Duodenal mucosa (tissue), 2 donors: ENCODE measurements at regions not wholly inside any gene's neighbourhood (a gene's known extent, or its start where the extent isn't known, plus 50 kb on each side); places are given as distances from the start of the nearest gene placed in this dataset.

Experiments used
- H3K27ac ChIP-seq: one replicate; pipeline ENCODE4 v1.7.0; 2013; ENCODE audit warnings: low read depth, low read length
- H3K27me3 ChIP-seq, 2 donors: one replicate each; pipeline ENCODE4 v1.7.0; 2013; ENCODE audit warnings: low read length in 2 of 2, control low read depth in 1 of 2; ENCODE audit not compliant: insufficient read depth in 2 of 2, control insufficient read depth in 1 of 2
- H3K36me3 ChIP-seq, 2 donors: one replicate each; pipeline ENCODE4 v1.7.0; 2013; ENCODE audit warnings: low read length in 2 of 2, control low read depth in 1 of 2; ENCODE audit not compliant: insufficient read depth in 2 of 2, control insufficient read depth in 1 of 2
- H3K4me1 ChIP-seq, 2 donors: one replicate each; pipeline ENCODE4 v1.7.0; 2013; ENCODE audit warnings: low read length in 2 of 2, control low read depth in 1 of 2; ENCODE audit not compliant: insufficient read depth in 2 of 2, control insufficient read depth in 1 of 2
- H3K4me3 ChIP-seq, 2 donors: one replicate each; pipeline ENCODE4 v1.7.0; 2013; ENCODE audit warnings: low read length in 2 of 2, low read depth in 1 of 2
- H3K9ac ChIP-seq, 2 donors: one replicate each; pipeline ENCODE4 v1.7.0; 2013; ENCODE audit warnings: low read length in 2 of 2, low read depth in 1 of 2
- H3K9me3 ChIP-seq, 2 donors: one replicate each; pipeline ENCODE4 v1.7.0; 2013; ENCODE audit warnings: low read length in 2 of 2, control low read depth in 1 of 2; ENCODE audit not compliant: control insufficient read depth in 1 of 2

DNA sequence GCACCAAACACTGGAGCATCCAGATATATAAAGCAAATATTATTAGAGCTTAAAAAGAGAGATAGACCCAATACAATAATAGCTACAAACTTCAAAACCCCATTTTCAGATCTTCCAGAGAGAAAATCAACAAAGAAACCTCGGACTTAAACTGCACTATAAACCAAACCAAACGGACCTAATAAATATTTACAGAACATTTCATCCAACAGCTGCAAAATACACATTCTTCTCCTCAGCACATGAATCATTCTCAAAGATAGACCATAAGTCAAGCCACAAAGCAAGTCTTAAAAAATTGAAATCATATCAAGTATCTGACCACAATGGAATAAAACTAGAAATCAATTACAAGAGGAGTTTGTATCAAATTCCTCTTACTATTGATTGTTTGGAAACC is 140.2 kb upstream of the OTOS start:
- peaks cover 0 to 5% of the 10 kb centered on the region in 2 donors for H3K9me3 ChIP-seq
- no peak overlapping the region for H3K4me3 ChIP-seq

DNA sequence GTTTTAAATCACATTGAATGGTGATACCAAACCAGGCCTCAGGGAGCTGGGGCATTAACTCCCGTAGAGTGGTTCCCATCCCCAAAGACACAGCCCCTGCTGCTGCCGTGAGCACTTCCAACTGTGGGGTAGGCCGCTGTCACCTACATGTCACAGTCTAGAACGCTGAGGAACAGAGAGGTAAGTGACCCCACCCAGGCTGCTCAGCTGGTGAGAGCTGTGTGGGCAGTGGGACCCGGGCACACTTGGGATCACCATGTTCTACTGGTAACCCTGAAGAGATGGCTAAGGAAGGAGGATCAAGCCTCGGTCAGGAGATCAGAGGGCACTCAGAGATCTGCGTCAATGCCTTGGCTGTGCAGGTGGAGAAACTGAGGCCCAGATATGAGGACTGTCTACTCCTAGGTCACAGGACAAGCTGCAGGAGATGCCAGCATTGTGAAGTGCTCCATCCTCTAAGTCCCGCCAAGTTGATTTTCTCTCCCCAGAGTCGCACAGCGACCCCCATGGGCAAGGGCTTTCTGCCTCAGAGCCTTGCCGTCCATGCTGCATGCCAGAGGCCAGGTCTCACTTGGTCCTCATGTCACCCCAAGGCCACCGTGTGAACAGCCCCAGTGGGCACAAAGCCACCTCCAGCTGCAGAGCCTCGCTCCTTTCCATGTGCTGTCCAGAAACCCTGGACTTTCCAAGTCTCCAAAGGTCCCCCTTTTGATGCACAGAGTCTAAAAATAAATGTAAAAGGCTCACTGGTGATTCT is 144.2 kb upstream of the OTOS start:
- no peak overlapping the region for H3K9ac ChIP-seq
- no peaks in the 10 kb centered on the region for H3K36me3 ChIP-seq
- H3K4me1 ChIP-seq = no peaks in the 10 kb centered on the region
- peaks cover 0 to 5% of the 10 kb centered on the region in 2 donors for H3K9me3 ChIP-seq
- no peak overlapping the region for H3K4me3 ChIP-seq
- no peaks in the 10 kb centered on the region for H3K27me3 ChIP-seq
- no peak overlapping the region for H3K27ac ChIP-seq

More for the DNA sequence above, 140.2 kb upstream of the OTOS start:
- peaks cover 0 to 4% of the 10 kb centered on the region in 2 donors for H3K27me3 ChIP-seq
- no peaks in the 10 kb centered on the region for H3K36me3 ChIP-seq
- H3K27ac ChIP-seq = no peak overlapping the region
- no peaks in the 10 kb centered on the region for H3K4me1 ChIP-seq
- no peak overlapping the region for H3K9ac ChIP-seq

DNA sequence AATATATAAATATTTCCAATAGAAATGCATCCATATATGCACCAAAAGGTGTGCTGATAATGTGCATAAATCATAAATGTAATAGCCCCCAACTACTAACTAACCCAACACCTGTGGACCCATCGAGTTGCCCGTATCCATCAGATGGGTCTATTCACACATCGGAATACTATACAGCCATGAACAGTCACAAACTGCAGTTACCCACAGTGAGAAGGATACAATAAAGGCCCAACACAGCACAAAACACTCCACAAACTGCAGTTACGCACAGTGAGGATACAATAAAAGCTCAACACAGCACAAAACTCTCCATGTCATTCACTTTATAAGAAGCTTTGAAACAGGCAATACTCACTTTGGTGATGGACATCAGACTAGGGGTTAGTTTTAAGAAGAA is 145.3 kb upstream of the OTOS start:
- Histone ChIP-seq H3K9me3 (peaks cover 0 to 5% of the 10 kb centered on the region in 2 donors), H3K4me3 (no peak overlapping the region), H3K27ac (no peak overlapping the region), H3K9ac (no peak overlapping the region), H3K4me1 (no peaks in the 10 kb centered on the region), H3K36me3 (no peaks in the 10 kb centered on the region), H3K27me3 (no peaks in the 10 kb centered on the region)

DNA sequence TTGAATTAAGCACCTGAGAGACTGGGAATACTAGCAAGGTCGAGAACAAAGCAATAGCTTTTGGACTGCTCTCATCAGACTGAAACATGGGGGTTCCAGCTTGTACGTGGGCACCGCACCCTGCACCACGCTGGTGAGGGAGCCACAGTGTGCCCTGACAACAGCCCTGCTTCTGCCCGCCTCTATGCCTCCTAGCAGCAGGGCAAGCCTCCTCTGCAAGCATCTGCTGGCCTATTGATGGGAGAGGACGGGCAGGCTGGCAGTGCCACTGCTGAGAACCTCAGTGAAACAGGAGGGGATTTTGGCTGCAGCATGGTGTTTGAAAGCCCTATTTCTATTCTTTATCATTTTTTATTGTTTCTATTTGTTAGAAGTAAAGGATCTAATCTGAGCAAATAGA is 146.1 kb upstream of the OTOS start:
- Histone ChIP-seq H3K27ac (no peak overlapping the region), H3K4me3 (no peak overlapping the region), H3K36me3 (no peaks in the 10 kb centered on the region), H3K9ac (no peak overlapping the region), H3K27me3 (no peaks in the 10 kb centered on the region), H3K4me1 (no peaks in the 10 kb centered on the region), H3K9me3 (peaks cover 0 to 5% of the 10 kb centered on the region in 2 donors)

DNA sequence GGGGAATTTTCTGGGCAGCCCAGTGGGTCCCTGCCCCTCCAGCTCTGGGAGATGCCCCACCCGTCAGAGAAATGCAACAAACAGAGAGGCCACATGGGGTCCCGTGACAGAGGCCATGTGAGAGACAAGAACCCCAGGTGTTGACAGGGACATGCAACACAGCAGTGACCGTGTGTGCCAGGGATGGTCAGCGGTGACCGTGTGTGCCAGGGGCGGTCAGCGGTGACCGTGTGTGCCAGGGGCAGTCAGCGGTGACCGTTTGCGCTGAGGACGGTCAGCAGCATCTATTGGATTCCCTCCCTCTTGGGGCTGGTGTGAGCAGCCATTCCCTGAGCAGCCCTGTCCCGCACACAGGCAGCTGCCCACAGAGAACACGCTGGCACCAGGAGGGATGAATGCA is 146.6 kb upstream of the OTOS start:
- H3K27me3 ChIP-seq = no peaks in the 10 kb centered on the region
- no peak overlapping the region for H3K4me3 ChIP-seq
- no peak overlapping the region for H3K27ac ChIP-seq
- H3K4me1 ChIP-seq = no peaks in the 10 kb centered on the region
- no peak overlapping the region for H3K9ac ChIP-seq
- H3K36me3 ChIP-seq = no peaks in the 10 kb centered on the region
- H3K9me3 ChIP-seq = peaks cover 0 to 5% of the 10 kb centered on the region in 2 donors

DNA sequence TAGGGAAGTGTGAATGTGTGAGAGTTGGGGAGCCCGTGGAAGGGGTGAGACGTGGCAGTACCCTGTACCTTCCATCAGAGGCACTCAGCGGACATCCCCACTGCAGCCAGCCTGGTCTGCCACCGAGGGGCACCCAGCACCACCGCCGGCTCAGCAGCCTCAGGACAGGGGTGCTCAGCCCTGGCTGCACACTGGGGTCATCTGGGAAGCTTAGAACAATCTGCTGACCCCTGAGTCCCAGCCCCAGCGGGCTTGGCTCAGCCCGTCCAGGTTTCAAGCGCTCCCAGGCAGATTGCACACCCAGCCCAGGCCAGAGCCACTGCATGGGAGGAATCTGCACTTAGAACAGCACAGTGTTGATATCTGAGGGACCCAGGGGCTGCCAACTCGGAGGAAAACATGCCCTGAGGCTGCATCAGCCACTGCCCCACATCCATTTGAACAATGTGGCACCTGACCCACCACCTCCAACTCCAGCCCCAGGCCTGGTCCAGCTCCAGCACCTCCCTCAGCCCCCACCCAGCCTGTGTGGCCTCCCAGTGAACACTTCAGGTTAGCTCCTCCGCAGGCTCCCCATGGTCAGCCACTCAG is 147.1 kb upstream of the OTOS start:
- no peak overlapping the region for H3K4me3 ChIP-seq
- H3K27ac ChIP-seq = no peak overlapping the region
- no peak overlapping the region for H3K9ac ChIP-seq
- H3K27me3 ChIP-seq = no peaks in the 10 kb centered on the region
- no peaks in the 10 kb centered on the region for H3K36me3 ChIP-seq
- H3K9me3 ChIP-seq = peaks cover 0 to 5% of the 10 kb centered on the region in 2 donors
- no peaks in the 10 kb centered on the region for H3K4me1 ChIP-seq

DNA sequence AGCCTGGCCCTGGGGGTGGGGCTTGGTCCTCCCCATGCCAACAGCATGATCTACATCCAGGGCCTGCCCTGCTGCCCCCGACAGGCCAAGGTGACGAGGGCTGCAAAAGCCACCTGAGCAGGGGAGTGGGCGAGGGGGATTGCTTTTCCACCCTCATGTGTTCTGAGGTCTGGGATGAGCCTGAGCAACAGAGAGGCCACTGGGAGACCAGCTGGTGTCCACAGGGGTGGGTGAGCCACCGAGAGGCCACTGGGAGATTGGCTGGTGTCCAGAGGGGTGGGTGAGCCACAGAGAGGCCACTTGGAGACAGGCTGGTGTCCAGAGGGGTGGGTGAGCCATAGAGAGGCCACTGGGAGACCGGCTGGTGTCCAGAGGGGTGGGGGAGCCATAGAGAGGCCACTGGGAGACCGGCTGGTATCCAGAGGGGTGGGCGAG is 147.4 kb upstream of the GPC1 start:
- no peaks in the 10 kb centered on the region for H3K27me3 ChIP-seq
- no peak overlapping the region for H3K4me3 ChIP-seq
- no peak overlapping the region for H3K27ac ChIP-seq
- H3K4me1 ChIP-seq = no peaks in the 10 kb centered on the region
- H3K36me3 ChIP-seq = no peaks in the 10 kb centered on the region
- no peak overlapping the region for H3K9ac ChIP-seq
- H3K9me3 ChIP-seq = peaks cover 0 to 5% of the 10 kb centered on the region in 2 donors

DNA sequence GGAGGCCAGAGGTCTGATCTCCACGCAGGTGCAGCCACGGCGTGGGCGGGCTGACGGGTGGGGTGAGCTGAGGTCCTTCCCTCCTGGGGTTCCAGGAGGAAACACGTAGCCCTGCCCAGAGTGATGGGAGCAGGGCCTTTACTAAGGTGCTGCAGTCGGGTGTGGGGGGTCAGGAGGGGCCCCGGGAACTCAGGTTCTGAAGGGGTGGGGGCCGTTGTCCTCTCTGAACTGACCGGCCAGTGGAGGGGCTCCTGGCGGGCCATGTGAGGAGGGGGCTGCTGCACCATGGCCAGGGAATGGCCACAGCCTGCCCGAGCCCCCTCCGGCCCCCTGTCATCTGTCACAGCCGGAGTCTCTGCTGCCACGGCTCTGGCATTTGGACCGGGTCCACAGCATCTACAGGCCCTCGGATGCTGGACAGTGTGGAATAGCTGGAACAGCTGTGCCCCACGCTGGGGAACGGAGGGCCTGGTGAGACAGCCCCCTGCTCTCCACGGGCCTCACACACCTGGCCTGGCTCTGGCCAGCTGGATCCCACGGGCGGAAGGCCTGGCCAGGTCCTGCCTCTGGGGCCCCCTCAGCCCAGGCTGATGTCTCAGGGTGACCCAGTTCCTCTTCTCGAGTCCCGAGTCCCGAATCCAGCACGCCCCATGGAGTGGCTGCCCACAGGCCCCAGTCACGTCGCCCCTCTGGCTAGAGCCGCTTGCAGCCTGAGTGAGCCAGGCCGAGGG is 145.6 kb upstream of the GPC1 start:
- Histone ChIP-seq H3K36me3 (no peaks in the 10 kb centered on the region), H3K4me1 (no peaks in the 10 kb centered on the region), H3K4me3 (no peak overlapping the region), H3K27me3 (no peaks in the 10 kb centered on the region), H3K27ac (no peak overlapping the region), H3K9ac (no peak overlapping the region), H3K9me3 (no peaks in the 10 kb centered on the region)

DNA sequence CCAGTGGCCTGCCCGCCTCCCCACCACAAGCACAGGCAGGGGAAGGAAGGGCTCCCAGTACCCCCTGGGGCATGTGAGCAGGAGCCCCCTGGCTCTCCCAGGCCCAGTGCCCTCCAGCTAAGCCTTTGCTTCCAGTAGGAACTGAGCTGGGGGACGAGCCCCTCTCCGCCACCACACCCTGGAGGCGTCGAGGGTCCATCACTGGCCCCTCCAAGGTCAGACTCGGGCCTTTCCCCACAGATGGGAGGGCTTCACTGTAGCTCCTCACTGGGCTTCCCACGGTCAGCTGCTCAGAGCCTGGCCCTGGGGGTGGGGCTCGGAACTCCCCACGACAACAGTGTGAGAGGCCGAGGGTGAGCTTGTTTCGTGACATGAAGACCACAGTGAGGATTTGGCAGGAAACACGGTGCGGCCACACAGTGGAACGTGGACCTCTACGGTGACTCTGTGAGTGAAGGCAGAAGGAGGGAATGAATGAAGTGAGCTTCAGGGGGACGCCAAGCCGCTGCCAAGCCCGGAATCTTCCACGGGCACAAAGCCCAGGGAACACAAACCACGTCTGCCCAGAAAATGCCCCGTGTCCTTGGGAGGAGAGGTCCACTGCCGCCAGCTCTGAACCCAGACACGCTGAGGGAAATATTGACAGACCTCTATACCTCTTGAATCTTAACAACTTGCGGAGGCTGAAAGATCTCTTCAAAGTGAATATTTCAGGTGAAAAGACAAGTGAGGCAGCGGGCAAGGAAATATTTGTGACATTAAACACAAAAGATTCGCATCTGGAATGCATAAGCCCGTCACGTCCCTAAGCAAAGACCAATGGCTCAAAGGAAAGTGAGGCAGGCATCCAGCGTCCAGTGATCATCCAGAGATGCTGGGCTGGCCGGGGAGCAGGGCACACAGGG is 144.8 kb upstream of the GPC1 start:
- Histone ChIP-seq H3K27ac (no peak overlapping the region), H3K9me3 (no peaks in the 10 kb centered on the region), H3K36me3 (no peaks in the 10 kb centered on the region), H3K4me3 (no peak overlapping the region), H3K27me3 (no peaks in the 10 kb centered on the region), H3K9ac (no peak overlapping the region), H3K4me1 (no peaks in the 10 kb centered on the region)
